Smooth muscle cell (in vitro differentiated cells): ENCODE measurements at regions not wholly inside any gene's neighbourhood (a gene's known extent, or its start where the extent isn't known, plus 50 kb on each side); places are given as distances from the start of the nearest gene placed in this dataset.

ENCODE experiments used
- DNase-seq: peaks from one replicate; lab custom pipeline; 2025; ENCODE audit not compliant: unreplicated experiment; lab: John Stamatoyannopoulos, UW
- H2AFZ ChIP-seq: fragments of 200-600 bp; sonication (generic); 2 replicates; pipeline ENCODE4 v1.6.0; 2016; ENCODE audit warnings: antibody characterized with exemption, low read depth, mild to moderate bottlenecking
- H3F3A ChIP-seq: fragments of 200-600 bp; sonication (generic); 2 replicates; pipeline ENCODE4 v1.6.0; 2017; ENCODE audit warnings: antibody characterized with exemption, low read depth
- H3K27ac ChIP-seq: fragments of 200-600 bp; sonication (generic); 2 replicates; pipeline ENCODE4 v1.5.1; 2016; ENCODE audit warnings: low read depth, mild to moderate bottlenecking
- H3K27me3 ChIP-seq: fragments of 200-600 bp; sonication (generic); 2 replicates; pipeline ENCODE4 v1.6.1; 2016; ENCODE audit warnings: low read depth, mild to moderate bottlenecking
- H3K36me3 ChIP-seq: fragments of 200-600 bp; sonication (generic); 2 replicates; pipeline ENCODE4 v1.5.1; 2016; ENCODE audit warnings: low read depth
- H3K4me1 ChIP-seq: fragments of 200-600 bp; sonication (generic); 2 replicates; pipeline ENCODE4 v1.5.1; 2016; ENCODE audit warnings: low read depth
- H3K4me2 ChIP-seq: fragments of 200-600 bp; sonication (generic); 2 replicates; pipeline ENCODE4 v1.6.0; 2016; ENCODE audit warnings: mild to moderate bottlenecking
- H3K4me3 ChIP-seq: fragments of 200-600 bp; sonication (generic); 2 replicates; pipeline ENCODE4 v1.5.1; 2016; ENCODE audit warnings: mild to moderate bottlenecking
- H3K79me2 ChIP-seq: fragments of 200-600 bp; sonication (generic); 2 replicates; pipeline ENCODE4 v1.6.0; 2016; ENCODE audit warnings: low read depth, mild to moderate bottlenecking
- H3K9ac ChIP-seq: fragments of 200-600 bp; sonication (generic); 2 replicates; pipeline ENCODE4 v1.6.0; 2016; ENCODE audit warnings: low read depth
- H3K9me3 ChIP-seq: fragments of 200-600 bp; sonication (generic); replicated peaks from 2 replicates; pipeline ENCODE4 v1.5.1; 2016; ENCODE audit warnings: low read depth
- H4K20me1 ChIP-seq: fragments of 200-600 bp; sonication (generic); 2 replicates; pipeline ENCODE4 v1.6.0; 2016; ENCODE audit warnings: low read depth
- CTCF ChIP-seq: fragments of 200-600 bp; sonication (generic); IDR thresholded peaks from 2 replicates; pipeline ENCODE4 v1.5.1; 2017; ENCODE audit warnings: borderline replicate concordance, mild to moderate bottlenecking, antibody characterized with exemption; ENCODE audit not compliant: insufficient read depth, poor library complexity, severe bottlenecking
- WGBS: methylation state at CpG from one replicate; pipeline ENCODE4 v1.1.7; 2016; ENCODE audit warnings: low lambda C conversion rate; 5-methylcytosine and 5-hydroxymethylcytosine counted together

DNA sequence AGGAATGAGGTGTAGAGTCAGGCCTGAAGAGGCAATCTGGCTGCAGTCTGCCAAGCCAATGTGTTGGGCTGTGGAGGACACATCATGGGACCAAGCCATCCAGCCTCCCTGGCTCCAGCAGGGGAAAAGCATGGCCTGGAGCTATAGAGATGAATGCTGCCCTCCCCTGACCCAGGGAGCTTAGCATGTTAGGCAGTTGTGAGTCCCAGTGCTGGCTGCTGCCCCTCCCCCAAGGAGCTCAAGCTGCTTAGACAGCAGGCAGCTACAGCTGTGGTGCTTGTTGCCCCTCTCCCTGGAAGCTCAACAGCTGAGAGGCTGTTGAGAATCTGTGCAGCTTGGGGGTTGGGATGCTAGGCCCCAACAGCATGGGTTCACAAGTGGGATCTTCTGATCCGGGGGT lies 85.6 kb upstream of the DNAJC19 start:
- Histone ChIP-seq H4K20me1 (no peaks in the 10 kb centered on the region), H3K79me2 (no peaks in the 10 kb centered on the region), H3K9ac (no peak overlapping the region), H3K27ac (no peak overlapping the region), H3F3A (no peaks in the 10 kb centered on the region), H3K27me3 (no peaks in the 10 kb centered on the region), H2AFZ (no peak overlapping the region), H3K4me2 (no peak overlapping the region), H3K36me3 (no peaks in the 10 kb centered on the region), H3K9me3 (no peaks in the 10 kb centered on the region), H3K4me1 (no peaks in the 10 kb centered on the region), H3K4me3 (no peak overlapping the region)
- DNase-seq, result no peak
- no peak for TF ChIP-seq CTCF
- WGBS, result 93% methylated on average over 1 of the region's 1 CpG

DNA sequence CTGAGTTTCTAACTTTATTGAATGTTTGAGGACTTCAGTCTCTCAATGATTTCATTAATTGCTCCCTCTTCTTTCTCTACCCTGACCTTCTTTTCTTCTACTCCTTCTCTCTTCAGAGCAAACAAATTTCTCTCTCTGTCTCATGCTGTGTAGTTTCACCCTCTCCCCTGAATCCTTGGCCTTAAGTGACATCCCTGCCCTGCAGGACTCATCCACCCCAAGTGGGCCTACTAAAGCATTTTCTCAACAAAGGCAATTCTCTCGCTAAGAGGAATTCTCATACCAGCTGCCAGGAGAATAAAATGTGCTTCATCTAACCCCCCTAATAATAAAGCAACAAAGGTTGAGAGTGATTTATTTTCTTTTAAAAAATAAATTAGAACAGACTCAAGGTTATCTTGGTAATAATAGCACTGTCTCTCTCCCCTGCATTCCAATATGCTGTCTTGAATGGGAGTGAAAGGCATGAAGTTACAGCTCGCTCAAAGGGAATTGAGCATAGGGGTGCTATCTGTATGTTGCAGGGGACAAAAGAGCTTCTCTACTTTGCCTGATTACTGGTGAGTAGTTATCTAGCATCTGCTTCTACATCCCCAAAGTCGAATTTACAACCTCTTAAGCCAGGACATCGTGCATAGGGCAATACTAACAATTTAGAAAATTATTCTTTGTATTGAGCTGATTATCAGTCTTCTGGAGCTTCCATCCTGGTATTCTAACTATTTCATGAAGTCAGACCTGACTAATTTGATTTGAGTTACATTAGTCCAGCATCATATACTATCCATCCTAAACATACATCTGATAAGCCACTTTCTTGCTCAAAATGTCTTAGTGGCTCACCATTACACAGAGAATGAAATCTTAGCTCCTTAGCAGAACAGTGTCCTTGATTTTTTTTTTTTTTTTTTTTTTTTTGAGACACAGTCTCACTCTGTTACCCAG lies 76.9 kb upstream of the DNAJC19 start:
- peaks cover 4% of the 10 kb centered on the region for H3K4me1 ChIP-seq
- H2AFZ ChIP-seq, result no peak overlapping the region
- H3K4me3 ChIP-seq, result no peak overlapping the region
- no peaks in the 10 kb centered on the region for H3K79me2 ChIP-seq
- H3K4me2 ChIP-seq, result no peak overlapping the region
- no peaks in the 10 kb centered on the region for H4K20me1 ChIP-seq
- no peak for DNase-seq
- no peak overlapping the region for H3K9ac ChIP-seq
- H3F3A ChIP-seq, result no peaks in the 10 kb centered on the region
- no peaks in the 10 kb centered on the region for H3K36me3 ChIP-seq
- H3K9me3 ChIP-seq, result no peaks in the 10 kb centered on the region
- no peak overlapping the region for H3K27ac ChIP-seq
- no peak for TF ChIP-seq CTCF
- 86% methylated on average over 4 of the region's 4 CpGs for WGBS
- no peaks in the 10 kb centered on the region for H3K27me3 ChIP-seq

DNA sequence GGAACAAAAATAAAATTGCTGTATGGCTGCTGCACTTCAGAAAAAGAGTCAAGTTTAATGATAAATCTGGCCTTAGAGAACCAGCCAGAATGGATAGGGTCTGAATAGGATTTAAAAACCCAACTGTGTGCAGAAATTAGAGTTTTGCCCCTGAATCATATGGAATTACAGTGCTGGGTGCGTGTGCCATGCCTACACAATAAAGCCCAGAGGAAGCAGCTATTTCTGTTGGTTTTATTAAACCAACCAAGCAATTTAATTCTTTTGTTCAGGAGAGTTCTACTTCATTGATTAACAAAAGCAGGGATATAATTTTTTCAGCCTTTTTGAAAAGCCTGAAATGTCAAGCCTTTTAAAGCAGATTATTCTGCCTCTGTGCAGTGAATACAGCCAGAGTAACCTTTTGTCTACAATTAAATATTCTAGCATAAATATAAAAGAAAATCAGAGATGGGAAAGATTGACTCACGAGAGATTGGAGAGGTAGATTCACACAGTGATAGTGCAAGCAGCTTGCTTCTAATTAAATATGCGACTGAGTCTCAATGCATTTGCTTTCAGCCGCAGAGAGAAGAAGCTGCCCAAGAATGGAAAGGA lies 66.7 kb upstream of the DNAJC19 start:
- Histone ChIP-seq H3K27me3 (no peaks in the 10 kb centered on the region), H3K36me3 (no peaks in the 10 kb centered on the region), H3F3A (no peaks in the 10 kb centered on the region), H3K27ac (no peak overlapping the region), H2AFZ (no peak overlapping the region), H3K4me2 (no peak overlapping the region), H3K79me2 (no peaks in the 10 kb centered on the region), H4K20me1 (no peaks in the 10 kb centered on the region), H3K4me1 (peaks cover 1% of the 10 kb centered on the region), H3K9me3 (no peaks in the 10 kb centered on the region), H3K9ac (no peak overlapping the region), H3K4me3 (no peak overlapping the region)
- DNase-seq, result no peak
- no peak for TF ChIP-seq CTCF
- WGBS, result 83% methylated on average over 4 of the region's 4 CpGs
